Ascending aorta (tissue), 2 donors: ENCODE measurements at regions not wholly inside any gene's neighbourhood (a gene's known extent, or its start where the extent isn't known, plus 50 kb on each side); places are given as distances from the start of the nearest gene placed in this dataset.

Experiments used
- DNase-seq, 2 donors: peaks; one replicate each; pipeline ENCODE4 v3.0.0-alpha.2; 2019; ENCODE audit warnings: low spot score in 2 of 2
- H3K27ac ChIP-seq, 2 donors: fragments of 200-600 bp; sonication (generic); one replicate each; pipeline ENCODE4 v1.5.1; 2016 to 2017; ENCODE audit warnings: mild to moderate bottlenecking in 1 of 2
- H3K27me3 ChIP-seq: fragments of 200-600 bp; sonication (generic); one replicate; pipeline ENCODE4 v1.5.1; 2017
- H3K36me3 ChIP-seq, 2 donors: fragments of 200-600 bp; sonication (generic); one replicate each; pipeline ENCODE4 v1.5.1; 2016
- H3K4me1 ChIP-seq, 2 donors: fragments of 200-600 bp; sonication (generic); one replicate each; pipeline ENCODE4 v1.5.1; 2016 to 2017; ENCODE audit warnings: mild to moderate bottlenecking in 1 of 2
- H3K4me3 ChIP-seq, 2 donors: fragments of 200-600 bp; sonication (generic); one replicate each; pipeline ENCODE4 v1.5.1; 2016 to 2017; ENCODE audit warnings: mild to moderate bottlenecking in 1 of 2
- H3K9me3 ChIP-seq, 2 donors: fragments of 200-600 bp; sonication (generic); one replicate each; pipeline ENCODE4 v1.5.1; 2016
- intact Hi-C: fragments of 100-400 bp; cut with DNase I; formaldehyde crosslinking; loops from one replicate; pipeline ENCODE4 v1.15.1; 2023
- TF ChIP-seq, protein P1 (sequence below), 3 experiments: fragments of 200-600 bp in 2 of 3; fragments of 450-650 bp in 1 of 3; sonication (generic) in 2 of 3; IDR thresholded peaks; one replicate each; pipeline ENCODE4 v1.5.1; 2016 to 2019; ENCODE audit warnings: antibody characterized with exemption in 3 of 3, mild to moderate bottlenecking in 1 of 3, moderate library complexity in 1 of 3

DNA sequence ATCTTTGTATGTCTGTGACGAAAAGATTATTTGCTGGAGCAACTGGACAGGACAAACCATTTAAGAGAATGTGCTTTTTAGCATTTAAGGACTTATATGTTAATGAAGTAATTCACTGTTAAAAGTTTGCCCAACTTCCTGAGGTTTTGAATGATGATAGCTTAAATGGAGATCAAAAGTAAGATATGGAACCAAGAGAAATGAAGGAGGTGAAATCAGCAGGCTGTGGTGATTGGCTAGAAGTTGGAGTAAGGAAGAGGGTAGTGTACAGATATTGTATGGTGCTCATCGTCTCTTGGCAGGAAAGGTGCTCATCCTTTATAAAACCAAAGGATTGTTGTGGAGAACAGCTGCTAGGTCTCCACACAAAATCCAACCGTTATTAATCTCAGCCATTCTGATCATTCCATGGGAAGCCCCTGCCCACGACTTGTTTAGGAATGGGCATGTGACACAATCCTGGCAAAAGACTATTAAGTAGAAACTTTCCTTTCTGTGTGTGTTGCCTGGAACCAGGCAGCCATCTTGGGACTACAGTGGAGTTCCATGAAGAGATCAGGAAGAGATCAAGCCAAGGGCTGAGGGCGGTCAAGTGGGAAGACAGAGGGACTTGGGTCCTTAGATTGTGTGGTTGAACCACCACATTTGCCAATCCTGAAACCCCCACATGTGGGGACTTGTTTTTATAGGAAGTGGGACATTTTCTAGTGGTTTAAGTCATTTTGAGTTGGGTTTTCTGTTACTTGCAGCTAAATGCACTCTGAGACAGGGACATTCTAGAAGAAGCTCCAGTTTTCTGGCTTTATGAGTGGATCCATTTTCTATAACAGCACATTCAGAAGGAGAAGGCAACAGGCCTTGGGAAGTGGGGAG is 56.8 kb upstream of the CHST11 start:
- intact Hi-C loops = loop anchor here (10.0 kb wide), 1 partner anchor 145 kb away; no protein-coding TSS in a partner anchor
- DNase-seq = no peak
- Histone ChIP-seq H3K27ac (no peak overlapping the region), H3K27me3 (no peaks in the 10 kb centered on the region), H3K4me3 (no peak overlapping the region), H3K4me1 (no peaks in the 10 kb centered on the region), H3K9me3 (no peaks in the 10 kb centered on the region), H3K36me3 (no peaks in the 10 kb centered on the region)
- TF ChIP-seq, protein P1, sequence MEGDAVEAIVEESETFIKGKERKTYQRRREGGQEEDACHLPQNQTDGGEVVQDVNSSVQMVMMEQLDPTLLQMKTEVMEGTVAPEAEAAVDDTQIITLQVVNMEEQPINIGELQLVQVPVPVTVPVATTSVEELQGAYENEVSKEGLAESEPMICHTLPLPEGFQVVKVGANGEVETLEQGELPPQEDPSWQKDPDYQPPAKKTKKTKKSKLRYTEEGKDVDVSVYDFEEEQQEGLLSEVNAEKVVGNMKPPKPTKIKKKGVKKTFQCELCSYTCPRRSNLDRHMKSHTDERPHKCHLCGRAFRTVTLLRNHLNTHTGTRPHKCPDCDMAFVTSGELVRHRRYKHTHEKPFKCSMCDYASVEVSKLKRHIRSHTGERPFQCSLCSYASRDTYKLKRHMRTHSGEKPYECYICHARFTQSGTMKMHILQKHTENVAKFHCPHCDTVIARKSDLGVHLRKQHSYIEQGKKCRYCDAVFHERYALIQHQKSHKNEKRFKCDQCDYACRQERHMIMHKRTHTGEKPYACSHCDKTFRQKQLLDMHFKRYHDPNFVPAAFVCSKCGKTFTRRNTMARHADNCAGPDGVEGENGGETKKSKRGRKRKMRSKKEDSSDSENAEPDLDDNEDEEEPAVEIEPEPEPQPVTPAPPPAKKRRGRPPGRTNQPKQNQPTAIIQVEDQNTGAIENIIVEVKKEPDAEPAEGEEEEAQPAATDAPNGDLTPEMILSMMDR (IDR thresholded peaks at IDR 0.05) = no peak

DNA sequence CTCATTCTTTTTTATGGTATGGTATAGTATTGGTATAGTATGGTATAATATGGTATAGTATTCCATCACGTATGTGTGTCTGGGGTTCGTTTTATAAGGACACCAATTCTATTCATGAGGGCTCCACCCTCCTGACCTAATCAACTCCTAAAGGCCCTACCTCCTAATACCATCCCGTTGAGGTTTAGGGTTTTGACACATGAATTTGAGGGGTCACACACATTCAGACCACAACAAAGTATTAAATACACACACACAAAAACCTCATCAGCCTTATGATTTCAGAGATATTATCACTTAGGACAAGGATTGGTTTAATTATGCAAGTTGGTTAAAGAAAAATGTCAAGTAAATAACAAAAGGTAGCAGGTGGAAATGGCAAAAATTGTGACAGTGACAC is 54.1 kb upstream of the CHST11 start:
- no peak overlapping the region for H3K4me3 ChIP-seq
- no peak for DNase-seq
- no peak overlapping the region for H3K27ac ChIP-seq
- H3K27me3 ChIP-seq = no peaks in the 10 kb centered on the region
- no peaks in the 10 kb centered on the region for H3K36me3 ChIP-seq
- intact Hi-C loops = no loop called here
- no peaks in the 10 kb centered on the region for H3K4me1 ChIP-seq
- no peaks in the 10 kb centered on the region for H3K9me3 ChIP-seq
- TF ChIP-seq, protein P1 (IDR thresholded peaks at IDR 0.05) = no peak

- H3K4me3 ChIP-seq = no peak overlapping the region
- DNase-seq = no peak
- no peaks in the 10 kb centered on the region for H3K27me3 ChIP-seq
- no peaks in the 10 kb centered on the region for H3K4me1 ChIP-seq
- no peaks in the 10 kb centered on the region for H3K36me3 ChIP-seq
- TF ChIP-seq, protein P1 (IDR thresholded peaks at IDR 0.05) = no peak
- H3K27ac ChIP-seq = no peak overlapping the region
- intact Hi-C loops = no loop called here
- H3K9me3 ChIP-seq = no peaks in the 10 kb centered on the region
These were observed 52.0 kb upstream of the CHST11 start for GRCh38 chr12:104404781-104405180.

DNA sequence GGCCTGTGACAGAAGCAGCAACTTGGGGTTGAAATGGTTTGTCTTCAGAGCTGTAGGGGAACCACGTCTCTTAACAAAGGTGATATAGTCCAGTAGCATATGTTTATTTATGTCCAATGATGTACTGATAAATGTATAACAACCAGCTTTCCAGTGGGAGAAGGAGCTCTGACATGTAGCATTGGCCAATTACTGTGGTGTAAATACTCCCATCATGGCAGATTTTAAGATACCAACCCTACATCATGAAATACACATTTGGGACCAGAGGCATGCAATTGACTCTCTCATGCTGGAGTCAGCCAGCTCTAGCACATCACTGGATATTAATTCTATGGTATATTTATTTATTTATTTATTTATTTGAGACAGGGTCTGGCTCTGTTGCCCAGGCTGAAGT is 50.6 kb upstream of the CHST11 start:
- TF ChIP-seq, protein P1 (IDR thresholded peaks at IDR 0.05) = no peak
- H3K4me3 ChIP-seq = no peak overlapping the region
- H3K4me1 ChIP-seq = no peaks in the 10 kb centered on the region
- H3K27me3 ChIP-seq = no peaks in the 10 kb centered on the region
- no peak for DNase-seq
- intact Hi-C loops = no loop called here
- H3K36me3 ChIP-seq = no peaks in the 10 kb centered on the region
- no peaks in the 10 kb centered on the region for H3K9me3 ChIP-seq
- H3K27ac ChIP-seq = no peak overlapping the region
